ENCODE measurements at regions not wholly inside any gene's neighbourhood (a gene's known extent, or its start where the extent isn't known, plus 50 kb on each side); places are given as distances from the start of the nearest gene placed in this dataset.

DNA sequence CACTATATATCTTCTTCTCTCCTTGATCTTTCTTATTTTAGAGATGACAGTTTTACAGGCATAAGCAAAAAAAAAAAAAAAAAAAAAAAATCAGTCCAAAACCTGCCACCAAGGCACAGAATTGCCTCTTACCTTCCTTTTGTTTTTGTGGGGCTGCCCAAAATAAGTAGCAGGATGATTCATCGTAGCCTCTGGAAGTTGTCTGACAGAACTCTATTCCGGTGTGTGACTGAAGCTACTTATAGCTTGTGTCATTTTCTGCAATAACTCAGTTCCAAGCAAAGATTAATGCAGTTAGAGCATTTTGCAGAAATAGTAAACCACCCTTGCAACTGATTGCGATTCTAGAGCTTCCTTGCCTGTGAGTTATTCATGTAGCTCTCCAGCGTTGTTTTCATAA, 186.8 kb downstream of the KIF2B start:
- FAIRE-seq = no peak
- TF ChIP-seq POLR2AphosphoS5 (IDR thresholded peaks at IDR 0.05; ENCODE audit: low read depth, low read length) = no peak
- TF ChIP-seq TAF1 (IDR thresholded peaks at IDR 0.05; ENCODE audit: borderline replicate concordance, low read depth, low read length) = no peak
- TF ChIP-seq POLR2A (IDR thresholded peaks at IDR 0.05; ENCODE audit: low read depth, low read length) = no peak
- DNase-seq (ENCODE audit: insufficient read length) = no peak

DNA sequence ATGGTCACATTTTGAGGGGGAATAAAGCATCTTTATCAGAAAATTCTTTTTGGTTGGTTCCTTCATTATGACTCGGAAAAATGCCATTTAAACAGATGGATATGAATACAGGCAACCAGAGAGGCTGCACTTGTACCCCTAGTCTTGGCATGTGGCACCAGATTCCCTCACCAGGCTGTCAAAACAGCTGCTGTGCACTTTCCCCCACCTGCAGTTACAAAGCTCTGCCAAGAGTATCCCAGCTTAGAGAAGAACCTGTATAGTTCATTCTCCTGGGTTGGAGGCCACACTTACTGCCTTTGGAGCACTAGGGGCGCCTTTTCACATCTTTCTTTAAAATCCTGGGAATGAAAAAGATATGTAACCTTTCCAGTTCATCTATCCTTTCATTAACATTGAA, 190.3 kb downstream of the KIF2B start:
- FAIRE-seq (no peak), DNase-seq (ENCODE audit: insufficient read length) (no peak)
- TF ChIP-seq POLR2A (IDR thresholded peaks at IDR 0.05; ENCODE audit: low read depth, low read length) (no peak), TAF1 (IDR thresholded peaks at IDR 0.05; ENCODE audit: borderline replicate concordance, low read depth, low read length) (no peak), POLR2AphosphoS5 (IDR thresholded peaks at IDR 0.05; ENCODE audit: low read depth, low read length) (no peak)

DNA sequence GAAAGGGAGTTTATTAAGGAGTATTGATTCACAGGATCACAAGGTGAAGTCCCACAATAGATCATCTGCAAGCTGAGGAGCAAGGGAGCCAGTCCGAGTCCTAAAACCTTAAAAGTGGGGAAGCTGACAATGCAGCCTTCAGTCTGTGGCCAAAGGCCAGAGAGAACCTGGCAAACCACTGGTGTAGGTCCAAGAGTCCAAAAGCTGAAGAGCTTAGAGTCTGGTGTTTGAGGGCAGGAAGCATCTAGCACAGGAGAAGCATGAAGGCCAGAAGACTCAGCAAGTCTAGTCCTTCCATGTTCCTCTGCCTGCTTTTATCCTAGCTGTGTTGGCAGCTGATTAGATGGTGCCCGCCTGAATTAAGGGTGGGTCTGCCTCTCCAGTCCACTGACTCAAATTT, 193.0 kb downstream of the KIF2B start:
- FAIRE-seq (no peak), DNase-seq (ENCODE audit: insufficient read length) (no peak)
- TF ChIP-seq POLR2AphosphoS5 (IDR thresholded peaks at IDR 0.05; ENCODE audit: low read depth, low read length) (no peak), TAF1 (IDR thresholded peaks at IDR 0.05; ENCODE audit: borderline replicate concordance, low read depth, low read length) (no peak), POLR2A (IDR thresholded peaks at IDR 0.05; ENCODE audit: low read depth, low read length) (no peak)

DNA sequence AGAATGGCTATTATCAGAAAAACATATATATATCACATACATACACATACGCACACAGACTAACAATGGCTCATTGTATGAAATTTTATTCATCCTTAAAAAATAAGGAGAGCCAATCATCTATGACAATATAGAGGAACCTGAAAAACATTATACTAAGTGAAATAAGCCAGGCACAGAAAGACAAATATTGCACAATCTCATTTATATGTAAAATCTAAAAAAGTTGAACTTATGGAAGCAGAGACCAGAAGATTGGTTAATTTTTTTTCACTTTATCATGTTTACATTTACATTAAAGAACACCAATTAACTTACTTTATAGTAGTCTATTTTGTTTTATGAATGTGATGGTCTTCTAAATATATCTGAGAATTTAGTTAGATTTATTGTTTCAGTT, 198.7 kb downstream of the KIF2B start:
- TF ChIP-seq POLR2A (IDR thresholded peaks at IDR 0.05; ENCODE audit: low read depth, low read length) (no peak), POLR2AphosphoS5 (IDR thresholded peaks at IDR 0.05; ENCODE audit: low read depth, low read length) (no peak), TAF1 (IDR thresholded peaks at IDR 0.05; ENCODE audit: borderline replicate concordance, low read depth, low read length) (no peak)
- FAIRE-seq = no peak

DNA sequence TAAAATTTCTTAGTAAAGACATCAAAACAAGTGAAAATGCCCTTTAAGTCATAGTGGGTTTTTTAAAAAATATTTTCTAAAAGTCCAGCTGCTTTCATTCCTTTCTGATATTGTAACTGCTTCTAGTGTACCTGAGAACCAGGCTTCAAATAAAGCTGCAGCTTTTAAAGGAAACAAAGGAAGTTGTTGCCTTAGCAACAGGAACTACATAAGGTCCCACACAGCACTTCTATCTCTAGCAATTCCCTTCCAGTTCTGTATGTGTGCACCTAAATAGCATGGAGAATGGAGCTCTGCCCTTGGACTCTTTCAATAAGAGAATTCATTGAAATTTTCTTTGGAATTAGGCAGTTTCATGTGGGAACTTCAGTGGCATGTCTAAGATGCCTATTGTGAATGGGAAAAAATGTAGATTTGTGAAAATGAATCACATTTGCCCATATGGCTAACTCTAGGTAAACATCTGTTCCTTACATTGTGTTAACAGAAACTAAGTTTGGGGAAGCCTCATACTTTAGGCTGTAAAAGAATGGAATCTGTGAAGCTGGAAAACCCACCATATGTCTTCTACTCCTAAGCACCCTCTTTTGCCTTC, 206.4 kb downstream of the KIF2B start:
- DNase-seq (ENCODE audit: insufficient read length) = no peak
- no peak for TF ChIP-seq POLR2A (IDR thresholded peaks at IDR 0.05; ENCODE audit: low read depth, low read length)
- no peak for TF ChIP-seq TAF1 (IDR thresholded peaks at IDR 0.05; ENCODE audit: borderline replicate concordance, low read depth, low read length)
- no peak for TF ChIP-seq POLR2AphosphoS5 (IDR thresholded peaks at IDR 0.05; ENCODE audit: low read depth, low read length)
- no peak for FAIRE-seq

More for the DNA sequence above, 198.7 kb downstream of the KIF2B start:
- DNase-seq (ENCODE audit: insufficient read length) = no peak

DNA sequence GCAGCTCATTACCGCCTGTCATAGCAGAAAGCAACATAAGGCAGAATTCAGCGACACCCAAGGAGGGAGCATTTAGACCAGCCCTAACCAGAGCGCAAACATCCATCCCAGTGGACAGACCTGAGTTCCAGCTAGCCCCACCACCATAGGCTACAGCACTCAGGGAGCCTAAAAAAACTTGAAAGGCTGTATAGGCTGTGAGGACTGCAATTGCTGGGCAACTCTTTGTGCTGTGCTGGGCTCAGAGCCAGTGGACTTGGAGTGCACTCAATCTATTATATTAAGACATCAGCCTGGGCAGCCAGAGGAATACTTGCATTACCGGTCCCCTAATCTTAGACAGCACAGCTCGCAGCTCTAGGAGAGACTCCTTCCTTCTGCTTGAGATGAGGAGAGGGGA, 207.3 kb downstream of the KIF2B start:
- DNase-seq (ENCODE audit: insufficient read length) = no peak
- FAIRE-seq = no peak
- TF ChIP-seq POLR2A (IDR thresholded peaks at IDR 0.05; ENCODE audit: low read depth, low read length) (no peak), TAF1 (IDR thresholded peaks at IDR 0.05; ENCODE audit: borderline replicate concordance, low read depth, low read length) (no peak), POLR2AphosphoS5 (IDR thresholded peaks at IDR 0.05; ENCODE audit: low read depth, low read length) (no peak)

DNA sequence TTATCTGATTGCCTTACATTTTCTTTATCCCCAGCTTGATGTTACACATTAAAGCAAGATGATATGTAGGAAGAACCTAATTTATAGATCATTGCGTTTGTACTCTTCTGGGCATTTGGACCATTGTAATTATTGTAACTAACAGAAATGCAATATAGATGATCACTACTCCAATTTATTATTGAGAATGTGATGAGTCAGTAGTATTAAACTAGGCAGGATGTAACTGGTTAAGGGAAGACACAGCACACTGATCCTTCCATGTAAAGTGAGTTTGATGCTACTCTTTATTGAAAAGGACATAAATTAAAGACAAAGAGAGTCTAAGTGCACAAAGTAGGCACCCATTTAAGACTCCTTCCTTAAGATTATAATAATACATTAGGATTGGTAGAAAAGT, 223.8 kb downstream of the KIF2B start:
- FAIRE-seq (no peak), DNase-seq (ENCODE audit: insufficient read length) (no peak)
- TF ChIP-seq POLR2AphosphoS5 (IDR thresholded peaks at IDR 0.05; ENCODE audit: low read depth, low read length) (no peak), TAF1 (IDR thresholded peaks at IDR 0.05; ENCODE audit: borderline replicate concordance, low read depth, low read length) (no peak), POLR2A (IDR thresholded peaks at IDR 0.05; ENCODE audit: low read depth, low read length) (no peak)

DNA sequence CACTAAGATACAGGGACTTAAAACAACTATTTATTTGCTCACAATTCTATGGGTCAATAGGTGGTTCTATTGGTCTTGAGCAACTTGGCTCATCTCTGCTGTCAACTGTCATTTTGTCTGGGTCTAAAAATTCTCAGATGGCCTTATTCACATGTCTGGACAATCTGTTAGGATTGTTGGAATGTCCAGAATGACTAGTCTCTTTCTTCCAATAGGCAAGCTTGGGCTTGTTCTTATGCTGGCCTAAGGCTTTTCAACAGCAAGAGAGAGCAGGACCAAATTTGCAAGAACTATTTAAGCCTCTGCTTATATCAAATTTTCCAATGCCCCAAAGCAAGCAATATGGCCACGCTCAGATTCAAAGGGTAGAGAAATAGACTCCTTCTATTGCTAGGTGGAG, 240.9 kb downstream of the KIF2B start:
- TF ChIP-seq TAF1 (IDR thresholded peaks at IDR 0.05; ENCODE audit: borderline replicate concordance, low read depth, low read length) (no peak), POLR2A (IDR thresholded peaks at IDR 0.05; ENCODE audit: low read depth, low read length) (no peak), POLR2AphosphoS5 (IDR thresholded peaks at IDR 0.05; ENCODE audit: low read depth, low read length) (no peak)
- DNase-seq (ENCODE audit: insufficient read length) (no peak), FAIRE-seq (no peak)

DNA sequence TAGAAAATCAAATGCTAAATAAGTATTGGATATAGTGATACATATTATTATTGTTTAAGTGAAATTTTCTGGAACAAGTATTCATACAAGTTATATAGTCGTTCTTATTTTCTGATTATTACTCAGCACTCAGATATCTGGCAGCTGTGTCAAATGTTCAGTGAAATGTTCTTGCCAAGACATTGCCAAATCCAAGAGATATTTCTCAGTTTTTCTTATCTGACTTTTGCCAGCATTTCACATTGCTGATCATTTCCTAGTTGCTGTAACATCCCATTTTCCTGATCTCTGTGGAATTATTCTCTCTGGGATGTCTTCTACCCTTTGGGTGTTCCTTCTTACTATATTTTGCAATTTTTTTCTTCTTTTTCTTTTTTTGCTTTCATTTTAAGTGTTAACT, 262.3 kb downstream of the KIF2B start:
- TF ChIP-seq POLR2A (IDR thresholded peaks at IDR 0.05; ENCODE audit: low read depth, low read length) (no peak), TAF1 (IDR thresholded peaks at IDR 0.05; ENCODE audit: borderline replicate concordance, low read depth, low read length) (no peak), POLR2AphosphoS5 (IDR thresholded peaks at IDR 0.05; ENCODE audit: low read depth, low read length) (no peak)
- FAIRE-seq (no peak), DNase-seq (ENCODE audit: insufficient read length) (no peak)

DNA sequence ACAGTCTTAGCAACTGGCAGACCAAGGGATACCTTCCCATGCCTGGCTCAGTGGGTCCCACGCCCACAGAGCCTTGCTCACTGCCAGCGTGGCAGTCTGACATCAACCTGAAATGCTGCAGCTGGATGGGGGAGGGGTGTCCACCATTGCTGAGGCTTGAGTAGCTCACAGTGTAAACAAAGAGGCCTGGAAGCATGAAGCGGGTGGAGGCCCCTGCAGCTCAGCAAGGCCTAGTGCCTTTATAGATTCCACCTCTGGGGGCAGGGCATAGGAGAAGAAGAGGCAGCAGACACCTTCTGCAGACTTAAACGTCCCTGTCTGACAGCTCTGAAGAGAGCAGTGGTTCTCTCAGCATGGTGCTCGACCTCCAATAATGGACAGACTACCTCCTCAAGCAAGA, 263.2 kb downstream of the KIF2B start:
- DNase-seq (ENCODE audit: insufficient read length) (no peak), FAIRE-seq (no peak)
- TF ChIP-seq POLR2A (IDR thresholded peaks at IDR 0.05; ENCODE audit: low read depth, low read length) (no peak), TAF1 (IDR thresholded peaks at IDR 0.05; ENCODE audit: borderline replicate concordance, low read depth, low read length) (no peak), POLR2AphosphoS5 (IDR thresholded peaks at IDR 0.05; ENCODE audit: low read depth, low read length) (no peak)

DNA sequence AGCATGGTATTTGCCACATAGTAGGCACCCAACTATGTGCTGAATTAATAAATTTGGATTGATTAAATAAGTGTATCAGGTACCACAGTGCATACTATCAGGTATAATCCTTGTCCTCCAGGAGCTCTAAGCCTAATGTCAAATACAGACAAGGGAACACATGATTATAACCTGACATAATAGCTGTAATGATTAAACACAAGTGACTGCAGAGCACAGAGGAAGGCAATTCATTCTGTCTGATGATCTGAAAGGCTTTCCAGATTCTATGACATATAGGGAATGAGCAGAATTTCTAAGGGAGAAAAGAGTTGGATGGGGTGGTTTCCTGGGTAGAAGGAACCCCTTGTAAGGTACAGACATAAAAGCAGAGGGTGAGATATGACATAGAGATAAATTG, 273.5 kb downstream of the KIF2B start:
- TF ChIP-seq TAF1 (IDR thresholded peaks at IDR 0.05; ENCODE audit: borderline replicate concordance, low read depth, low read length) = no peak
- no peak for TF ChIP-seq POLR2AphosphoS5 (IDR thresholded peaks at IDR 0.05; ENCODE audit: low read depth, low read length)
- TF ChIP-seq POLR2A (IDR thresholded peaks at IDR 0.05; ENCODE audit: low read depth, low read length) = no peak
- DNase-seq (ENCODE audit: insufficient read length) (no peak), FAIRE-seq (no peak)

DNA sequence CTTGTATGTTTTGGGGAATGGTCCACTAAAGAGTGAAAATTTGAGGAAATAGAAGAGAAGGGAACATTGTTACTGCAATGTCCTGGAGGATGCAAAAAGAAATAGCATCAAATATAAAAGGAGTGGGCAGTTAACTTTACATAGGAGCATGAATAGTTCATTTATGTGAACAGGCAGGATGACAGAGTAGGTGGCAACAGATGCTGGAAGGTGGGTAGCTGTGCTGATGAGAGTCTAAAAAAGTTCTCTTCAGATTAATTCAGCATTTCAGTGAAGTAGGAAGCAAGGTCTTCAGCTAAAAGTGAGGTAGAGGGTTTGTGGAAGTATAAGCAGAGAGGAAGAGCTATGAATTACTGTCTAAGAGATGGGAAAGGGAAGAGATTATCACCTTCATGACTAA, 276.5 kb downstream of the KIF2B start:
- TF ChIP-seq POLR2A (IDR thresholded peaks at IDR 0.05; ENCODE audit: low read depth, low read length) = no peak
- no peak for TF ChIP-seq TAF1 (IDR thresholded peaks at IDR 0.05; ENCODE audit: borderline replicate concordance, low read depth, low read length)
- no peak for TF ChIP-seq POLR2AphosphoS5 (IDR thresholded peaks at IDR 0.05; ENCODE audit: low read depth, low read length)
- DNase-seq (ENCODE audit: insufficient read length) (no peak), FAIRE-seq (no peak)

Measured in GM12892 (cell line).